Cerebellar cortex (tissue), 1 donor: ENCODE measurements at regions not wholly inside any gene's neighbourhood (a gene's known extent, or its start where the extent isn't known, plus 50 kb on each side); places are given as distances from the start of the nearest gene placed in this dataset.
"Not testable (repeated sequence)": the region's sequence is repeated elsewhere in the genome, so short reads cannot be mapped to it uniquely, and the experiment has no call there.

Experiments used
- DNase-seq: peaks from one replicate; pipeline ENCODE4 v3.0.0-alpha.2; 2015; ENCODE audit warnings: low spot score

DNA sequence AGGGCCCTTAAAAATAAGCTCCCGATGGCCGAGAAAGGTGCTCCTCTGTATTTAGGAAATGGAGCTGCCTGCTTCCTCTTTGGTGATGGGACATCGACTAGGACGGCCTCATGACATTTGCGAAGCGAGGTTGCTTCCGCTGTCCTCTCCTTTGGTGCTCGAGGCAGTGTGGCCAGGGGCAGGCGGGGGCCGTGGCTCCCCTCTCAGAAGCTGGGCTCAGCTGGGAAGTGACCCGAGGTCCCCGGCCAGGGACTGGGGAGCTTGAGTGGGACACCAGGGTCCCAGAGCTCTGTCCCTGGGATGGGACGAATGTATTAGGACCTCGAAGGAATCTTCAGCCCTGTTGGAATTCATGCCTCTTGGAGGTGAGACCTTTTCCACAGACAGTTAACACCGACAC is 151.1 kb downstream of the CTTN start:
- DNase-seq, result no peak

DNA sequence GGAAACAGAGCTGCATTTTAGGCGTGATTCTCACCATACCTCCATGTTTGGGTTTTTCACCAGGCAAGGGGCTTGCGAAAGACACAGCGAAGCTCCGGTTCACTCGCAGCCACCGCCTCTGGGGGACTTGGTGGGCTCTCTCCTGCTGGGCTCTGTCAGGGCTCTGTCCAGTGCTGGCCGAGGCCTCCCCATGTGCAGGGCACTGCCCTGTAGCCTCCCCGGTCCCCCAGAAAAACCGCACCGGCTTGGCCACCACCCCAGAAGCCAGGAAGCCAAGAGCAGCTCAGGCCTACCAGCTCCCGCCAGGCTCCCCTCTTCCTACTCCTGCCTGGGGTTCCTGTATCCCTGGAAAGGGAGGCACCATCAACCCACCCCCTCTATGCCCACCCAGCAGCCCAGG is 151.5 kb downstream of the CTTN start:
- no peak for DNase-seq

GRCh38 chr11:70550456-70551195 is 152.3 kb downstream of the CTTN start:
- DNase-seq, result no peak

DNA sequence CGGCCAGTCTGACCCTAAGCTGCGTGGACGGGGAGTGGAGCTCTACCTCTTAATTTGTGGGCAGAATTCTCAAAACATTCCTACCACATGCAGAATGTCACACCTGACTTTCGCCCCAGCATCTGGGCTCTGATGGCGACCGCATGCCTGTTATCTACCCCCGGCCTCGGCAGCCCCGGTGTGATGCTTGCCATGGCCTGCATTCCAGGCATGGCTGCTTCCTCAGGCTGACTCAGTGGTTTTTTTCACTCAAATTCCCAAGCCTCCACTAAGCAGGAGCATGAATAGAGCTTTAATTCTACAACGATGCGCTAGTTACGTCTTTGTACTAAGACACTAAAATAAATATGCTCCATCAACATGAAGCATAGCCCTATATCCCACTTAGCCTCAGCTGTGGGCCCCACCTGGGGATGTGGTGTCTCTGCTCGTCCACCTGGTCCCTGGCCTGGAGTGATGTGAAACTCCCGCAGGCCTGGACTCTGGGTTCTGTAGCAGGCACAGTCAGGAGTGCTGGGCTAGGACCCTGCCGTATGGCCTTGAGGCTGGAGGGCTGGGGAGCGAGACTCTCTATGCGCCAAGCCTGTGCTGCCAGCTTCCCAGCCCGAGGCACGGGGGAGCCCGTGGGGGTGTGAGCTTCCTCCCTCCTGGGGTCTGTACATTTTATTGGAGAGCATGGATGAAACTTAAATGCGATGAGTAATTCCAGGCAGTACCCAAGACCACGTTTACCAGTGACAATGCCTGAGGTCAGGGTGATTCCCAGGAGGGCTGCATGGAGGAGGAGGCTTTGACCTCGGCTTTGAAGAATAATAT is 153.2 kb downstream of the CTTN start:
- DNase-seq, result no peak

GRCh38 chr11:70552167-70553150 is 154.1 kb downstream of the CTTN start:
- no peak for DNase-seq

DNA sequence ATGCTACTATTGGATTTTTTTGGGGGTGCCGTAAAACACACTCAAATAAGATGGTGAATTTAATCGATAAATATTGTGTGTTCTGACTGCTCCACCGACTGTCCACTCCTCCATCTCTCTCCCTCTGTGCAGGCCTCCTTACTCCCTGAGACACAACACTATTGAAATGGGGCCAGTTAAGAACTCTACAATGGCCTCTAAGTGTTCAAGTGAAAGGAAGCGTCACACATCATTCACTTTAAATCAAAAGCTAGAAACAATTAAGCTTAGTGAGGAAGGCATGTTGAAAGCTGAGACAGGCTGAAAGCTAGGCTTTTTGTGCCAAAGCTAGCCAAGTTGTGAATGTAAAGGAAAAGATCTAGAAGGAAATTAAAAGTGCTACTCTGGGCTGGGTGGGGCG is 156.7 kb downstream of the CTTN start:
- no peak for DNase-seq

DNA sequence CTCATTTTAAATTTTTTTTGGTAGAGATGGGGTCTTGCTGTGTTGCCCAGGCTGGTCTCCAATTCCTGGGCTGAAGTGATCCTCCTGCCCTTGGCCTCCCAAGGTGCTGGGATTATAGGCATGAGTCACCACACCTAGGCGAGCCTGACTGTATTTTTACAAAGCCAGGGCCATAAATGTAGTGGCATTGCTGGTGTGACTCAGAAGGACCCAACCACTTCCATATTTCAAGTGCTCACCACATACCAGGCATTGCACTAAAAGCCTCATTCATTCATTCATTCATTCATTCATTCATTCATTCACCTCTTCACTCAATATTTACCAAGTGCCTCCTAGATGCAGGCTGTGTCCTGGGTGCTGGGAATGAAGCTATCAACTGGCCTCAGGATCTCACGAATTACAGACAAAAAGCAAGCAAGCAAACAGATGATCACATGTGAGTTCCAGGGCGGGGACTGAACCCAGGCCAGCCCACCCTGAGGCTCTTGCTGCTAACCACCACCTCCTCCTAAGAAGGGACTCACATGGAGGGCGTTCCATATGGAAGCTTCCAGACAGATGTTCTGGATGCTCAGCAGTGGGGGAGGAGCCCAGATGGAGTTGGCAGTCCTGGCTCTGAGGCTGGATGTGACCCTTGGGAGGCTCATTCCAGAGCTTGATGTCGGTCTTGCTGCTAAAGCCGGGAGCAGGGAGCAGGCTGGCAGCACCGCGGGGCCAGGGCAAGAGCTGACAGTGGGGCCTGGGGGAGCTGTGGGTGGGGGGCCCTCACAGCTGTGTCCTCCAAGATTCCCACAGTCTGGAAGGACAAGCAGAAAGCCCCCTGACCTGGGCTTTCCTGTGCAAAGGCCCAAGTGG is 158.8 kb downstream of the CTTN start:
- DNase-seq, result no peak

- no peak for DNase-seq
Observed at GRCh38 chr11:70557742-70558485, 159.6 kb downstream of the CTTN start.

DNA sequence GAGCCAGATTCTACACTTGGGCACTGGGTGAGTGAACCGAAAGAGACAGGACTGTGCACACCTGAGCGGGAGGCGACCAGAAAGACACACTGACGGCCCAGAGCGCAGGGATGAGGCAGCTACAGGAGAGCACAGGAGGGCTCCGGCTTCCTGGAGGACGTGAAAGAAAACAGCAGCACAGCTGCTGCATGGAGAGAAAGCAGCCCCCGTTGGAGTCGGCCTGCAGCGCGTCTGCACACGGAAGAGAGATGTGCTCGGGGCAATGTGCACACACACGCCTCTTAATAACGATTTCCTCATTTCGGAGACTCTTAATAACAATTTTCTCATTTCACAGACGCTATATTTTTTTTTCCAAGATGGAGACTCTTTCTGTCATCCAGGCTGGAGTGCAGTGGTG is 160.4 kb downstream of the CTTN start:
- no peak for DNase-seq

- DNase-seq, result no peak
Observed at GRCh38 chr11:70559516-70559915, 161.2 kb downstream of the CTTN start.

GRCh38 chr11:70560621-70561020 is 162.3 kb downstream of the CTTN start:
- not testable (repeated sequence) for DNase-seq

DNA sequence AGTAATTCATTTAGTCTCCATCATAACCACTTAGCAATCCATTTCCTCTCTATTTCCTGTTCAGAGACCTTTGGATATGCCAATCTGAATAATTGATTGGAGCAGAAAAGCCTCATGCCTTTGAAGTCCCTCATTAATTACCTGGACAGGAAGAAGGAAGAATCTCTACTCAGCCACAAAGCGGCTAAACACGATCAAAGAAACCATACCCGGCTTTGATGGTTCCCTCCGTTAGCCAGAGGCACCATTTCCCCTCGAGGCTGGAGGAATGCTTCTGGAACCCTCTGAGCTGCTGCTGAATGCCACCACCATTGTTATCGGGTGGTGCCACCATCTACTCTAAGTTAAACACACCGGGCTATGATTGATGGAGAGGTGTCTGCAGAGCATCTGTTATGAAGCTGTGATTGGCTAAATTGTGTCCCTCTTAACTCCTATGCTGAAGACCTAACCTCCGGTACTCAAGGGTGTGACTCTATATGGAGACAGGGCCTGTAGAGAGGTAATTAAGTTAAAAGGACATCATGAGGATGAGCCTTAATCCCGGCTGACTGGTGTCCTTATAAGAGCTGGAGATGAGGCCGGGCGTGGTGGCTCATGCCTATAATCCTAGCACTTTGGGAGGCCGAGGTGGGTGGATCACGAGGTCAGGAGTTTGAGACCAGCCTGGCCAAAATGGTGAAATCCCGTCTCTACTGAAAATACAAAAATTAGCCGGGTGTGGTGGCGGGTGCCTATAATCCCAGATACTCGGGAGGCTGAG is 168.6 kb downstream of the CTTN start:
- no peak for DNase-seq

GRCh38 chr11:70567680-70568034 is 169.3 kb downstream of the CTTN start:
- no peak for DNase-seq

DNA sequence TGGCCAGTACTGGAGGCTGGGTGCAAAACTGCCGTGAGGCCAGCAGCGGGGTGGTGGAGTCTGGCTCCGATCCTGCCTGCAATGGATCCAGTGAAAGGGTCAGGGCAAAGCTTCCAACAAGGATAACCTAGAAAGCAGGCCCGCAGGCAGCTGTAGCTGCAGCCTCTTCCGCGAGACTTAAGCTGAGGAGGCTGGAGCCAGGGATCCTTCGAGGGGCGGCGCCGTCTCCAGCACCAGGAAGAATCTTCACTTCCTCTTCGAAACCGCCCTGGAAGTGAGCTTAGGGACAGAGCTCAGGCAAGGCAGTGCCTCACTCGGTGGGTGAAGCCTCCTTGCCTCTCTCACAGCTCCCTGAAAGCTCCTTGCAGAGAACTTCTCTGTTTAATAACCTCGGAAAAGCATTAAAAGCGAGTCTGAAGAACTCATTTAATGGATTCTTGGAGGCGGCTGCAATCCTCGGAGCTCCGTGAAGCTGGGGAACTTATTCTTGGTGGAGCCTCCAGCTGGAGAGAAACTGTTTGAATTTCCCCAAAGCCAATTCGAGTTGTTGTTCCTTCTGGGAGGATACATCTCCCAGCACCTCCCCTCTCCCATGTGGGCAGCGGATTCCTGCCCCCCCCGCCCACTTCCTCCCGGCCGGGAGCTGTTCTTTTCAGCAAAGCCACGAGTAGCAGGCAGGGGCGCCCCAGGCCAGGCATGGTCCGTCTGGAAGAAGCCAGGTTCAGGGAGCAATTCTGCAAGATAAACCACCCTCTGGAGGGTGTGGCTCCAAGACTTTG is 169.9 kb downstream of the CTTN start:
- no peak for DNase-seq

- no peak for DNase-seq
Observed at GRCh38 chr11:70568814-70569617, 170.7 kb downstream of the CTTN start.

DNA sequence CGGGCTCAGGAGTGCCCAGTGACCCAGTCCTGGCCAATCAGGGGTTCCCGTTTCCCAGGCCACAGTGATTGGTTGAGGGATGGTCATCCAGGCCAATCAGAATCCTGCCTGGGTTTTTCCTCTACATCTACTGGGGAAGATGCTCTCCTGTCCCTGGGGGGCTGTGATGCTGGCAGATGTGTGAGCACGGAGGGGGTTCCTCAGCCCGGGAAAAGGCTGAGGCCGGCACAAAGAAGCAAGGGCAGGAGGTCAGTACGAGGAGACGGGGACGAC is 171.2 kb downstream of the CTTN start:
- DNase-seq, result no peak

DNA sequence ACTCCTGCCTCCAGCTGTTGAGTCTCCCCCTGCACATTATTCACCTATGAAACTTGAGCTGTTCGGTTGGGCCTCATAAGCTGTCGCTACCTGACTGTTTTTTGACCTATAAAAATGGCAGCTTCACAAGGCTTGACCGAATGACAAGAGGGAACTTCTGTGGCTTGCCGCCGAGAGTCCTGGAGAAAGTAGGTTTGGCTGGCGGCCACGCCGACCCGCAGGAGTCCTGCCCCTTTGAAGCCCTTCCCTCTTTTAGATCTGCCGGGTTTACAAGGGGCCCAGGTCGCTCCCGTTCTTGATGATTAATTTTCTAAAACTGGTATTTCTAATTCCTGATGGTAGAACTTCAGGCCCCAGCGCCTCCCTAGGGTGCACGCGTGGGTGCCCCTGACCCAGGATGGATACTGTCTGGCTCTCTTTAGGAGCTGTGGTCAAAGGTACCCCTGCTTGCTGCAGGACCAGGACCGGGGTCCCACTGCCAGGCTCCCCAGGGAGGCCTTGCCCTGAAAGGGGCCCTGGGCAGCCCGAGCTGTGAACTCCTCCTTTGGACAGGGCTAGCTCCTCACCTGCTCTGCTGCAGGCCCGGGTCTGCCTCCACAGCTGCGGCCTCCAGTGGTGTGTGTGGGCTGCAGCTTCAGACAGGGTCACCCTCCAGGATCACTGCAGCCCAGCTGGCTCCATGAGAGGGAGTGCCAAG is 171.8 kb downstream of the CTTN start:
- no peak for DNase-seq
